IMR-90 (cell line): ENCODE measurements at regions not wholly inside any gene's neighbourhood (a gene's known extent, or its start where the extent isn't known, plus 50 kb on each side); places are given as distances from the start of the nearest gene placed in this dataset.

Source experiments
- ATAC-seq: fragments of 200-7000 bp; cut with Tn5 transposase; 2 replicates; pipeline ENCODE4 v1.9.1; 2020; ENCODE audit warnings: low read depth, mild to moderate bottlenecking, moderate library complexity
- BruUV-seq: library from RNA; stranded (reverse); fragments of 400-500 nt; replicated peaks from 2 replicates; lab custom pipeline; 2021; lab: Mats Ljungman, UMichigan
- CTCF ChIA-PET: fragments of 300-600 bp; formaldehyde crosslinking; extraction: SDS; loops from one replicate; lab custom pipeline; 2021; ENCODE audit warnings: antibody characterized with exemption; lab: Yijun Ruan, JAX
- POLR2A ChIA-PET: fragments of 300-600 bp; sonication (Branson Sonifier 250); formaldehyde crosslinking; loops from one replicate; lab custom pipeline; 2022; ENCODE audit warnings: antibody characterized with exemption; ENCODE audit not compliant: unreplicated experiment; lab: Charles Lee
- DNase-seq: peaks from one replicate; pipeline ENCODE4 v3.0.0; 2013
- H2AFZ ChIP-seq: replicated peaks from 2 replicates; pipeline ENCODE3; 2013; ENCODE audit warnings: low read length, mild to moderate bottlenecking; ENCODE audit not compliant: poor library complexity
- H2AK5ac ChIP-seq: 2 replicates; pipeline ENCODE4 v1.6.1; 2013; ENCODE audit warnings: low read depth, low read length, inconsistent platforms
- H2AK9ac ChIP-seq: replicated peaks from 2 replicates; pipeline ENCODE3; 2013; ENCODE audit warnings: mild to moderate bottlenecking, low read depth, low read length, moderate library complexity; ENCODE audit not compliant: poor library complexity
- H2BK120ac ChIP-seq: 2 replicates; pipeline ENCODE4 v1.6.1; 2013; ENCODE audit warnings: low read depth, low read length, inconsistent platforms
- H2BK15ac ChIP-seq: 3 replicates; pipeline ENCODE4 v1.6.1; 2013; ENCODE audit warnings: low read depth, low read length, inconsistent platforms
- H2BK20ac ChIP-seq: 2 replicates; pipeline ENCODE4 v1.6.1; 2013; ENCODE audit warnings: low read depth, mild to moderate bottlenecking, inconsistent platforms, low read length, moderate library complexity
- H2BK5ac ChIP-seq: 2 replicates; pipeline ENCODE4 v1.6.1; 2013; ENCODE audit warnings: mild to moderate bottlenecking, low read depth, low read length, inconsistent platforms; ENCODE audit not compliant: poor library complexity, severe bottlenecking
- H3K14ac ChIP-seq: replicated peaks from 2 replicates; pipeline ENCODE4 v1.6.1; 2013; ENCODE audit warnings: low read depth, low read length, inconsistent platforms
- H3K18ac ChIP-seq: 2 replicates; pipeline ENCODE4 v1.6.1; 2013; ENCODE audit warnings: low read depth, low read length, control low read depth
- H3K23ac ChIP-seq: 2 replicates; pipeline ENCODE4 v1.6.1; 2013; ENCODE audit warnings: low read depth, low read length, inconsistent platforms
- H3K27ac ChIP-seq: 2 replicates; pipeline ENCODE4 v1.5.1; 2013; ENCODE audit warnings: mild to moderate bottlenecking, control low read depth, low read length; ENCODE audit not compliant: insufficient read depth
- H3K27me3 ChIP-seq: 2 replicates; pipeline ENCODE4 v1.6.1; 2013; ENCODE audit warnings: low read length; ENCODE audit not compliant: control insufficient read depth, insufficient read depth
- H3K36me3 ChIP-seq: 2 replicates; pipeline ENCODE4 v1.6.1; 2013; ENCODE audit warnings: low read length, mixed read lengths; ENCODE audit not compliant: control insufficient read depth, insufficient read depth
- H3K4ac ChIP-seq: 2 replicates; pipeline ENCODE4 v1.6.1; 2013; ENCODE audit warnings: low read depth, low read length, inconsistent platforms
- H3K4me1 ChIP-seq: 2 replicates; pipeline ENCODE4 v1.6.1; 2013; ENCODE audit warnings: low read length, mixed read lengths; ENCODE audit not compliant: control insufficient read depth, insufficient read depth
- H3K4me2 ChIP-seq: 2 replicates; pipeline ENCODE4 v1.6.1; 2013; ENCODE audit warnings: low read depth, mild to moderate bottlenecking, control low read depth, low read length, moderate library complexity
- H3K4me3 ChIP-seq: 2 replicates; pipeline ENCODE4 v1.5.1; 2013; ENCODE audit warnings: low read depth, mild to moderate bottlenecking, control low read depth, low read length, moderate library complexity; ENCODE audit not compliant: insufficient read depth
- H3K56ac ChIP-seq: 2 replicates; pipeline ENCODE4 v1.6.1; 2013; ENCODE audit warnings: low read length, inconsistent platforms; ENCODE audit not compliant: insufficient read depth; ENCODE audit errors: extremely low read depth
- H3K79me1 ChIP-seq, 2 experiments: 2 replicates each; pipeline ENCODE4 v1.6.1; 2013; ENCODE audit warnings: low read length in 2 of 2, inconsistent platforms in 1 of 2, low read depth in 1 of 2
- H3K9ac ChIP-seq: 2 replicates; pipeline ENCODE4 v1.6.1; 2013; ENCODE audit warnings: low read depth, low read length, control low read depth
- H3K9me1 ChIP-seq: 2 replicates; pipeline ENCODE4 v1.6.1; 2013; ENCODE audit warnings: low read length, inconsistent platforms; ENCODE audit not compliant: insufficient read depth
- H3K9me3 ChIP-seq: 2 replicates; pipeline ENCODE4 v1.6.1; 2013; ENCODE audit warnings: low read length; ENCODE audit not compliant: control insufficient read depth, insufficient read depth
- H4K20me1 ChIP-seq: 2 replicates; pipeline ENCODE4 v1.6.1; 2013; ENCODE audit warnings: low read length, inconsistent platforms; ENCODE audit not compliant: insufficient read depth
- H4K5ac ChIP-seq: 2 replicates; pipeline ENCODE4 v1.6.1; 2013; ENCODE audit warnings: mild to moderate bottlenecking, low read depth, low read length, control low read depth
- H4K8ac ChIP-seq, 2 experiments: 2 replicates each; pipeline ENCODE4 v1.6.1; 2013; ENCODE audit warnings: low read depth in 2 of 2, low read length in 2 of 2, control low read depth in 1 of 2, inconsistent platforms in 1 of 2
- H4K91ac ChIP-seq: 2 replicates; pipeline ENCODE4 v1.6.1; 2013; ENCODE audit warnings: low read depth, low read length, inconsistent platforms; ENCODE audit not compliant: insufficient read depth
- BHLHE40 ChIP-seq: fragments of 150-350 bp; IDR thresholded peaks from 2 replicates; pipeline ENCODE4 v1.6.1; 2016; ENCODE audit warnings: mild to moderate bottlenecking, low read depth, low read length
- CEBPB ChIP-seq: IDR thresholded peaks from 2 replicates; pipeline ENCODE4 v1.6.1; 2012; ENCODE audit warnings: low read depth, low read length, improper control_type of control experiment
- CHD1 ChIP-seq: IDR thresholded peaks from 2 replicates; pipeline ENCODE4 v1.6.1; 2012; ENCODE audit warnings: low read depth, low read length, improper control_type of control experiment
- CTCF ChIP-seq: conservative IDR thresholded peaks from 2 replicates; pipeline ENCODE4 v1.5.1; 2012; ENCODE audit warnings: mild to moderate bottlenecking, low read depth, low read length, improper control_type of control experiment
- FOS ChIP-seq: fragments of 150-350 bp; IDR thresholded peaks from 2 replicates; pipeline ENCODE4 v1.6.1; 2016; ENCODE audit warnings: low read depth, low read length
- MAFK ChIP-seq: IDR thresholded peaks from 2 replicates; pipeline ENCODE4 v1.6.1; 2012; ENCODE audit warnings: low read depth, low read length, improper control_type of control experiment
- MAZ ChIP-seq: IDR thresholded peaks from 2 replicates; pipeline ENCODE4 v1.6.1; 2012; ENCODE audit warnings: low read depth, mild to moderate bottlenecking, low read length, improper control_type of control experiment, moderate library complexity, borderline replicate concordance
- NFE2L2 ChIP-seq: fragments of 150-350 bp; IDR thresholded peaks from 2 replicates; pipeline ENCODE4 v1.6.1; 2016; ENCODE audit warnings: low read depth, mild to moderate bottlenecking, low read length
- RAD21 ChIP-seq: IDR thresholded peaks from 2 replicates; pipeline ENCODE4 v1.6.1; 2012; ENCODE audit warnings: low read length, improper control_type of control experiment
- RFX5 ChIP-seq: IDR thresholded peaks from 2 replicates; pipeline ENCODE4 v1.8.0; 2012; ENCODE audit warnings: low read depth, mild to moderate bottlenecking, low read length, moderate library complexity
- WGBS, 2 experiments: methylation state at CpG; one replicate each; pipeline versions ENCODE4 v1.1.5 to v1.1.7; 2013; ENCODE audit warnings: missing lambda C conversion rate in 2 of 2; ENCODE audit not compliant: insufficient read length in 1 of 2; ENCODE audit errors: extremely low coverage in 2 of 2; 5-methylcytosine and 5-hydroxymethylcytosine counted together
- dilution Hi-C: fragments of 300-500 bp; cut with HindIII; formaldehyde crosslinking; loops from one replicate; pipeline ENCODE4 v1.14.3; 2018; ENCODE audit warnings: low sequenced_read_pairs; ENCODE audit not compliant: unreplicated experiment
- in situ Hi-C: fragments of 300-500 bp; cut with MboI; formaldehyde crosslinking; loops from 3 replicates; pipeline ENCODE4 v1.14.3; 2019; ENCODE audit warnings: low sequenced_read_pairs, inconsistent platforms, mixed read lengths
- intact Hi-C: fragments of 100-400 bp; cut with micrococcal nuclease; formaldehyde crosslinking; loops from 2 replicates; pipeline ENCODE4 v1.10.0; 2022

- H3K9me1 ChIP-seq: no peaks in the 10 kb centered on the region
- H2BK5ac ChIP-seq: no peak overlapping the region
- BruUV-seq: no TSS peak
- H3K23ac ChIP-seq: no peak overlapping the region
- H2AK5ac ChIP-seq: no peak overlapping the region
- no peak overlapping the region for H2AK9ac ChIP-seq
- no peak overlapping the region for H4K5ac ChIP-seq
- H3K4ac ChIP-seq: no peak overlapping the region
- no peak overlapping the region for H3K56ac ChIP-seq
- no peak overlapping the region for H2AFZ ChIP-seq
- H3K27ac ChIP-seq: no peak overlapping the region
- no peak overlapping the region for H2BK20ac ChIP-seq
- DNase-seq (no peak), ATAC-seq (no peak)
- intact Hi-C loops: no loop called here
- no peak overlapping the region for H3K14ac ChIP-seq
- POLR2A ChIA-PET: no interaction called here
- dilution Hi-C loops: no loop called here
- H3K4me3 ChIP-seq: no peak overlapping the region
- H2BK120ac ChIP-seq: no peak overlapping the region
- no peak for TF ChIP-seq BHLHE40
- no peak for TF ChIP-seq MAFK
- no peak for TF ChIP-seq CHD1
- TF ChIP-seq CEBPB: no peak
- TF ChIP-seq FOS: no peak
- no peak for TF ChIP-seq CTCF
- no peak for TF ChIP-seq RAD21
- TF ChIP-seq NFE2L2: no peak
- TF ChIP-seq MAZ: no peak
- TF ChIP-seq RFX5: no peak
- in situ Hi-C loops: no loop called here
- H4K8ac ChIP-seq: no peak overlapping the region
- WGBS, 2 experiments: 82% methylated on average over 2 of the region's 14 CpGs; no CpG with 5 or more reads in 1 of the 2 experiments
- H3K4me2 ChIP-seq: no peak overlapping the region
- H4K91ac ChIP-seq: no peak overlapping the region
- H3K9ac ChIP-seq: no peak overlapping the region
- H3K27me3 ChIP-seq: peaks cover 3% of the 10 kb centered on the region; the same call in 1 of the 2 replicates
- no peak overlapping the region for H2BK15ac ChIP-seq
- H3K18ac ChIP-seq: no peak overlapping the region
- no peaks in the 10 kb centered on the region for H3K79me1 ChIP-seq
- CTCF ChIA-PET: no interaction called here
- no peaks in the 10 kb centered on the region for H3K4me1 ChIP-seq
- H3K36me3 ChIP-seq: no peaks in the 10 kb centered on the region
- peaks cover 12% of the 10 kb centered on the region for H3K9me3 ChIP-seq
- no peaks in the 10 kb centered on the region for H4K20me1 ChIP-seq
Measured at GRCh38 chr13:32859707-32860292, 156.4 kb upstream of the KL start.
